ENCODE measurements at regions not wholly inside any gene's neighbourhood (a gene's known extent, or its start where the extent isn't known, plus 50 kb on each side); places are given as distances from the start of the nearest gene placed in this dataset.

DNA sequence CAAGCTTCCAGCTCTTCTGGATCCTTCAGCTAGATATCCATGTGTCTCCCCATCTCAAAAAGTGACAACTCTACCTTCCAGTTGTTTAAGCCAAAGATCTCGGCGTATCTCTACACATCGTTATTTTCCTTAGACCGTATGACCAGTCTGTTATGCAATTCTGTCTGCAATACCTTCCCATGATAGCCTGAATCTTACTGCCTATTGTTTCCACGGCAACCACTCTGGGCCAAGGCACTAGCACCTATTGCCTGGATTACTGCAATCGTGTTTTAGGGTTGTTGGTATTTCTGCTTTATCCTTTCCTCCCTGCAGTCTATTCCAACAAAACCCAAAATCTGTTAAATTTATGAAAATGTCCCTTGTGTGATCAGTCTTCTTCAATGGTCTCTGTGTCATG, 448.4 kb downstream of the MTRR start:
- dilution Hi-C loops (cut with MboI; ENCODE audit: extremely low pct_ligation_motif_present, low sequenced_read_pairs): no loop called here
- H3K27ac ChIP-seq (ENCODE audit: control insufficient read depth, insufficient read depth, low read length): no peak overlapping the region
- H3K4me1 ChIP-seq (ENCODE audit: control insufficient read depth, extremely low read depth, insufficient read depth, low read length): no peaks in the 10 kb centered on the region
- no peak overlapping the region for H2AFZ ChIP-seq (ENCODE audit: control insufficient read depth, low read length)
- no peaks in the 10 kb centered on the region for H3K9me1 ChIP-seq (ENCODE audit: control insufficient read depth, extremely low read depth, insufficient read depth, low read length)
- H3K9me3 ChIP-seq (ENCODE audit: control insufficient read depth, low read depth, low read length): no peaks in the 10 kb centered on the region
- H3K9ac ChIP-seq (ENCODE audit: control insufficient read depth, extremely low read depth, insufficient read depth, low read length): no peak overlapping the region
- FAIRE-seq (no peak), DNase-seq (ENCODE audit: low read depth, low spot score) (no peak)
- H3K4me2 ChIP-seq (ENCODE audit: control insufficient read depth, extremely low read depth, insufficient read depth, low read depth, low read length): no peak overlapping the region
- H4K20me1 ChIP-seq (ENCODE audit: control insufficient read depth, extremely low read depth, insufficient read depth, low read length): no peaks in the 10 kb centered on the region
- H3K79me2 ChIP-seq (ENCODE audit: control insufficient read depth, insufficient read depth, low read length): no peaks in the 10 kb centered on the region
- no peaks in the 10 kb centered on the region for H3K27me3 ChIP-seq (ENCODE audit: control insufficient read depth, extremely low read depth, insufficient read depth, low read length)
- no peaks in the 10 kb centered on the region for H3K36me3 ChIP-seq (ENCODE audit: control insufficient read depth in 2 of 2, extremely low read depth in 1 of 2, insufficient read depth in 2 of 2, low read length in 2 of 2)
- TF ChIP-seq, protein P1, sequence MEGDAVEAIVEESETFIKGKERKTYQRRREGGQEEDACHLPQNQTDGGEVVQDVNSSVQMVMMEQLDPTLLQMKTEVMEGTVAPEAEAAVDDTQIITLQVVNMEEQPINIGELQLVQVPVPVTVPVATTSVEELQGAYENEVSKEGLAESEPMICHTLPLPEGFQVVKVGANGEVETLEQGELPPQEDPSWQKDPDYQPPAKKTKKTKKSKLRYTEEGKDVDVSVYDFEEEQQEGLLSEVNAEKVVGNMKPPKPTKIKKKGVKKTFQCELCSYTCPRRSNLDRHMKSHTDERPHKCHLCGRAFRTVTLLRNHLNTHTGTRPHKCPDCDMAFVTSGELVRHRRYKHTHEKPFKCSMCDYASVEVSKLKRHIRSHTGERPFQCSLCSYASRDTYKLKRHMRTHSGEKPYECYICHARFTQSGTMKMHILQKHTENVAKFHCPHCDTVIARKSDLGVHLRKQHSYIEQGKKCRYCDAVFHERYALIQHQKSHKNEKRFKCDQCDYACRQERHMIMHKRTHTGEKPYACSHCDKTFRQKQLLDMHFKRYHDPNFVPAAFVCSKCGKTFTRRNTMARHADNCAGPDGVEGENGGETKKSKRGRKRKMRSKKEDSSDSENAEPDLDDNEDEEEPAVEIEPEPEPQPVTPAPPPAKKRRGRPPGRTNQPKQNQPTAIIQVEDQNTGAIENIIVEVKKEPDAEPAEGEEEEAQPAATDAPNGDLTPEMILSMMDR (optimal IDR thresholded peaks at IDR 0.05 in 1 of 3, IDR thresholded peaks at IDR 0.05 in 1 of 3, conservative IDR thresholded peaks at IDR 0.05 in 1 of 3; ENCODE audit: extremely low read depth in 1 of 3, insufficient read depth in 2 of 3, low read length in 3 of 3): no peak
- H3K4me3 ChIP-seq (ENCODE audit: control insufficient read depth in 2 of 3, extremely low read depth in 1 of 3, insufficient read depth in 2 of 3, low read depth in 1 of 3, low read length in 3 of 3): no peak overlapping the region

DNA sequence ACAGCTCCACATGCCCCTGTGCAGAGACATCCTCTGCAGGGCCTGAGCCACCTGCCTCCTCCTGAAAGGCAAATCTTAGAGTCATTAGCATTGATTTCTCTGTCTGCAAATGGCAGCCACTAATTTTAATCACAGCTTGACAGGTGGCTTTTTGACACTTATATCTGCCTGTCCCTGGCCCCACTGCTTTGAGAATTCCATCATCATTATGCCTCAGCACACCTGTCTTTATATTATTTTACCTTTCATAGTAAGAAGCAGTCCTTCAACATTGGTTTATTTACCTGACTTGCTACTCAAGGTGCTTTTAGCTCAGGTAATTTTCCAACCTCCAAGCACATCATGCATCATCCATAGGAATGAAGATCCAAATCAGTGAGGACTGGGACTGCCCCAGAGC, 451.3 kb downstream of the MTRR start:
- Histone ChIP-seq H3K4me1 (ENCODE audit: control insufficient read depth, extremely low read depth, insufficient read depth, low read length) (no peaks in the 10 kb centered on the region), H2AFZ (ENCODE audit: control insufficient read depth, low read length) (no peak overlapping the region), H3K9ac (ENCODE audit: control insufficient read depth, extremely low read depth, insufficient read depth, low read length) (no peak overlapping the region), H3K9me1 (ENCODE audit: control insufficient read depth, extremely low read depth, insufficient read depth, low read length) (no peaks in the 10 kb centered on the region), H3K36me3 (ENCODE audit: control insufficient read depth in 2 of 2, extremely low read depth in 1 of 2, insufficient read depth in 2 of 2, low read length in 2 of 2) (no peaks in the 10 kb centered on the region), H3K27me3 (ENCODE audit: control insufficient read depth, extremely low read depth, insufficient read depth, low read length) (no peaks in the 10 kb centered on the region), H3K27ac (ENCODE audit: control insufficient read depth, insufficient read depth, low read length) (no peak overlapping the region), H3K4me2 (ENCODE audit: control insufficient read depth, extremely low read depth, insufficient read depth, low read depth, low read length) (no peak overlapping the region), H3K9me3 (ENCODE audit: control insufficient read depth, low read depth, low read length) (no peaks in the 10 kb centered on the region), H4K20me1 (ENCODE audit: control insufficient read depth, extremely low read depth, insufficient read depth, low read length) (no peaks in the 10 kb centered on the region), H3K79me2 (ENCODE audit: control insufficient read depth, insufficient read depth, low read length) (no peaks in the 10 kb centered on the region), H3K4me3 (ENCODE audit: control insufficient read depth in 2 of 3, extremely low read depth in 1 of 3, insufficient read depth in 2 of 3, low read depth in 1 of 3, low read length in 3 of 3) (no peak overlapping the region)
- no peak for DNase-seq (ENCODE audit: low read depth, low spot score)
- dilution Hi-C loops (cut with MboI; ENCODE audit: extremely low pct_ligation_motif_present, low sequenced_read_pairs): no loop called here
- TF ChIP-seq, protein P1 (optimal IDR thresholded peaks at IDR 0.05 in 1 of 3, IDR thresholded peaks at IDR 0.05 in 1 of 3, conservative IDR thresholded peaks at IDR 0.05 in 1 of 3; ENCODE audit: extremely low read depth in 1 of 3, insufficient read depth in 2 of 3, low read length in 3 of 3): no peak
- no peak for TF ChIP-seq EZH2 (IDR thresholded peaks at IDR 0.05; ENCODE audit: low read length)
- no peak for FAIRE-seq

All from keratinocyte (primary cell).